GM19395 (cell line): ENCODE measurements at regions not wholly inside any gene's neighbourhood (a gene's known extent, or its start where the extent isn't known, plus 50 kb on each side); places are given as distances from the start of the nearest gene placed in this dataset.
"Not testable (repeated sequence)": the region's sequence is repeated elsewhere in the genome, so short reads cannot be mapped to it uniquely, and the experiment has no call there.

Experiments
- ATAC-seq: cut with Tn5 transposase; IDR thresholded peaks from one replicate; pipeline ENCODE4 v1.9.1; 2021; ENCODE audit warnings: mild to moderate bottlenecking, moderate library complexity; ENCODE audit not compliant: unreplicated experiment

- no peak for ATAC-seq
These were observed 107.4 kb upstream of the CBLB start for GRCh38 chr3:105976196-105976595.

- no peak for ATAC-seq
These were observed 111.1 kb upstream of the CBLB start for GRCh38 chr3:105979961-105980360.

GRCh38 chr3:105982207-105982606 lies 113.4 kb upstream of the CBLB start:
- ATAC-seq: no peak

GRCh38 chr3:105984837-105985236 lies 116.0 kb upstream of the CBLB start:
- no peak for ATAC-seq

GRCh38 chr3:105986343-105986742 lies 117.5 kb upstream of the CBLB start:
- ATAC-seq: not testable (repeated sequence)

- ATAC-seq: no peak
These were observed 119.0 kb upstream of the CBLB start for GRCh38 chr3:105987809-105988208.

- no peak for ATAC-seq
These were observed 119.9 kb upstream of the CBLB start for GRCh38 chr3:105988540-105989212.

GRCh38 chr3:105996781-105997180 lies 128.0 kb upstream of the CBLB start:
- ATAC-seq: no peak

- ATAC-seq: no peak
These were observed 128.6 kb upstream of the CBLB start for GRCh38 chr3:105997466-105997799.

- ATAC-seq: no peak
These were observed 129.2 kb upstream of the CBLB start for GRCh38 chr3:105997800-105998526.

GRCh38 chr3:105999856-106000255 lies 131.0 kb upstream of the CBLB start:
- no peak for ATAC-seq

GRCh38 chr3:106001923-106002322 lies 133.1 kb upstream of the CBLB start:
- no peak for ATAC-seq

- no peak for ATAC-seq
These were observed 135.4 kb upstream of the CBLB start for GRCh38 chr3:106004137-106004681.

GRCh38 chr3:106004826-106005225 lies 136.0 kb upstream of the CBLB start:
- no peak for ATAC-seq

- ATAC-seq: no peak
These were observed 137.2 kb upstream of the CBLB start for GRCh38 chr3:106006001-106006400.

GRCh38 chr3:106006571-106006970 lies 137.8 kb upstream of the CBLB start:
- ATAC-seq: no peak

GRCh38 chr3:106007512-106007911 lies 138.7 kb upstream of the CBLB start:
- no peak for ATAC-seq

- ATAC-seq: no peak
These were observed 140.0 kb upstream of the CBLB start for GRCh38 chr3:106008766-106009165.

GRCh38 chr3:106010829-106011228 lies 142.0 kb upstream of the CBLB start:
- no peak for ATAC-seq

GRCh38 chr3:106013971-106014370 lies 145.2 kb upstream of the CBLB start:
- no peak for ATAC-seq

GRCh38 chr3:106014518-106014917 lies 145.7 kb upstream of the CBLB start:
- no peak for ATAC-seq

- no peak for ATAC-seq
These were observed 146.2 kb upstream of the CBLB start for GRCh38 chr3:106014971-106015370.
